ENCODE measurements at regions not wholly inside any gene's neighbourhood (a gene's known extent, or its start where the extent isn't known, plus 50 kb on each side); places are given as distances from the start of the nearest gene placed in this dataset.
"Not testable (repeated sequence)": the region's sequence is repeated elsewhere in the genome, so short reads cannot be mapped to it uniquely, and the experiment has no call there.

DNA sequence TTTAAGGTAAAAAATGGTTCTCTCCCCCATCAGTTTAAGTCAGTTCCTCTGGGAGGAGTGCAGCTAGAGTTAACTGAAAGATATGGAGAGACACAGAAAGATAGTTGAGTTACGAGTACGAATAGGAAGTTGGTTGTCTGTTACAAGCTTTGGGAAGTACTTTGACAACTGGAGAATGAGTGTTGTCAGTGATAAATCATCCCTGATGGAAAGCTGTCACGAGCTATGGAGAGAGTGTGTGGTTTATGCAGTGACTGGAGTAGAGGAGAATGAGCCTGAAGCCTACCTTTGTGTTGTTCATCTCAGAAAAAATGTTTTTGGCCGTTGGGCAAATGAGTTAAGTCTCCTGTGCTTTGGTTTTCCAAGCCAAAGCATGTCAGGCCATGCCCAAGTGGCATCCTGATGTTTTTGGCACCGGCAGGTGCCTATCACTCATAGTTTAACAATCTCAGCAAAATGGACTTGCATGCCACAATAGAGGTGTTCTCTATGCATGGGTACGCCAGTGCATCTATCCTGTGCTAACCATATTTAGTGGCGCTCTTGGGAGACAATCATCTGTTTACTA lies 350.2 kb downstream of the IRS2 start:
- no peak for DNase-seq (ENCODE audit: low spot score)

DNA sequence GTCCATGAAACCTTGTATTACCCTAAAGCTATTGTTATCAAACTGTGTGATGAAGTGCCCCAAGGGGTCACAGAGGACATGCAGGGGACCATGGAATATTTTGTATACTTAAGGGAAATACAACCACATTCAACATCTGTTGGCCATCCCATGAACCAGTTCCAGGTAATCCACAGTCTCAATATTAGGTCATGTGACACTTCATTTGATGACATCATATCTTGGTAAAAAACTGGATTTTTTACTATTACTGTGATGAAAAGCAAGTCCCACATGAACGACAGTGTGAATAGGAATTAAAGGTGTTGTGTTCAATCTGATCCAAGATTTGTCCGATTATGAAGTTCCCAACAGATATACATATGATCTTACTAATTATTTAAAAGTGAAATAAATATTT lies 355.2 kb downstream of the IRS2 start:
- no peak for DNase-seq (ENCODE audit: low spot score)

DNA sequence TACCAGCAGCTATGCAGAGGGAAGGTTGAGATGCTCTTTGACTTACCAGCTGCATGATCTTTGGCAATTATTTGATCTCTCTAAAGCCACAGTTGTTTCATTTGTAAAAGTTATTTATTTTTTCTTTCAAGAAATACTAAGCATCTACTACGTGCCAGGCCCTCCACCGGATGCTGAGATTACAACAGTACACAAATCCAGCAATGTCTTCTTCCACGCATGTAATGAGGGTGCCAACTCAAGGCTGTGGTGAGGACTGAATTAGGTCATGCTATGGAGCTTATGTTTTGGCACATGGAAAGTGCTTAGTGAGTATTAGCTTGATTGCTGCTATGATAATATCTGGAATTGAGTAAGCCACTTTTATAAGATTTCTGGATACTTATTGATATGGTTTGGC lies 358.2 kb downstream of the IRS2 start:
- no peak for DNase-seq (ENCODE audit: low spot score)

DNA sequence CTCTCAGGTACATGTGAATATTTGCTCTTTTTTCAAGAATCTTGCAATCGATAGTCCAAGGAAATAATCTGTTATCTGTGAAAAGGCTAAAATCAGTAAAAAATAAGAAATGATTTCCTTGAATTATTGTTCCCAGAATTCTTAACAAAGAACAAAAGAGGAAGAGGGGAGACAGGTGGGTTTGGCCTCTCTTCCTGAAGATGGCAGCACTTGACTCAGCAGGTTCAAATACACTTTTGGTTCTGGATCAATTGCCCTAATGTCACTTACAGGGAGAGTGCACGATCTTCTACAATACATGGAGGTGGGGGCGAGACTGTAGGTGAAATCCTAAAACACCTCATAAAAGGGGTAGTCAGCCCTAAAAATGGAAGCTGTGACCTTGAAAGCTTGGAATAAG lies 358.7 kb downstream of the IRS2 start:
- DNase-seq (ENCODE audit: low spot score): no peak

DNA sequence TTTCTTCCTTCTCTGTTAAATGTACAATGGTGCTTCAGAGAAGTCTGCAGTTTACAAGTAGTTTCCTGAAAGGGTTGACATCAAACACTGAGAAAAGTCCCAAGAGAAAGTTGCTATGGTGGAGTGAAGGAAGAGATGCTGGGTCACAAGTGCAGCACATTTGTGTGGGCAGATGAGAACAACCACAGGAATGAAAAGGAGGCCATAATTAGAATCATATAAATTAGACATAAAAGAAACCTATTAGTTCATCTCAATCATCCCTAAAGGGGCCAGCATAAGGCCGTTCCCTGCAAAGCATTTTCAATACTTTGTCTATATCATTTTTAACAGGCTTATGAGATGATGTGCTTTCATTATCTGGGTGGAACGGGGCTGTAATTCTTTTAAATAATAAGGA lies 359.2 kb downstream of the IRS2 start:
- no peak for DNase-seq (ENCODE audit: low spot score)

DNA sequence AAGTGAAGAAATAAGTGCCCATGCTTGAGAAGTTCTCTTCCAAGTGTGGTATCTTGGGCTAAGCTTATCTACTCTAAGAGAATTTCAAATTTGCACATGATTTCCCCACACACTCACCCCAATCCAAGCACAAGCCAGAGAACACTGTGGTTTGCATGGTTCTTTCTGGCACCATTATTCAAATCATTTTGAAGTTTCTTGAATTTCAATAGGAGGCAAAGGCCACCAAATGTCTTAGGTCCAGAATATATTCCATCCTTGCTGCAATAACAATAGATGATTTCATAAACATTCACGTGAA lies 359.7 kb downstream of the IRS2 start:
- DNase-seq (ENCODE audit: low spot score): no peak

DNA sequence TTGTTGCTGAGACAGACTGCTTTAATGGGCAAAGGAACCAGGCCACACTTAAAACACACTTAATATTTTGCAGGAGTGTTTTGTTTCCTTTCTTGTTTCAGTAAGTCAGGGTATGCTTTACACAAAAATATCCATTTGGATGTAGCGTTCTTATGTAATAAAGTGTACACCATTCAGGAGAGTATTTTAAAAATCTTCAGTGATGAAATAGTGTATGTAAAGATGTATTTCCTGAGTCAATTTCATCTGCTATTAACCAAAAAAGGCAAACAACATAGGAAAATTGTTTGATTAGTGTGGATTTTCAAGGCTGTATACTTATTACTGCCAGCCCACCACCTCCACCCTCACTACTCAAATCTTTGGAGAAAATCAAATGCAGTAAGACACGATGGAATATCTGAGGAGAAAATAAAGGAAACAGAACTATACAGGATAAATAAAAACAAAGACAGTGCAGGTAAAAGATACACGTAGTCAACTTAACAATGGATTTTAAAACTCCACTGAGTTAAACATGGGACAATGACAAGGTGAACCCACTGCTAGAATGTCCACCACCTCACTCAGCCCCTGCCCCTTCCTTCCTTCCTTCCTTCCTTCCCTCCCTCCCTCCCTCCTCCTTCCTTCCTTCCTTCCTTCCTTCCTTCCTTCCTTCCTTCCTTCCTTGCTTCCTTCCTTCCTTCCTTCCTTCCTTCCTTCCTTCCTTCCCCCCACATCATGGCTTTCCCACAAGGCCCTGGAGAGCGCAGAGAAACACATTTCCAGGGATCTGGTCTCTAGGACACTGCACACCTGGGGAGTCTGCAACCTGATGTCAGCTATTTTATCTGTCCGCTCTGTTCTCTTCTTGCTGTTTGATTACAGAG lies 360.3 kb downstream of the IRS2 start:
- DNase-seq (ENCODE audit: low spot score): no peak

DNA sequence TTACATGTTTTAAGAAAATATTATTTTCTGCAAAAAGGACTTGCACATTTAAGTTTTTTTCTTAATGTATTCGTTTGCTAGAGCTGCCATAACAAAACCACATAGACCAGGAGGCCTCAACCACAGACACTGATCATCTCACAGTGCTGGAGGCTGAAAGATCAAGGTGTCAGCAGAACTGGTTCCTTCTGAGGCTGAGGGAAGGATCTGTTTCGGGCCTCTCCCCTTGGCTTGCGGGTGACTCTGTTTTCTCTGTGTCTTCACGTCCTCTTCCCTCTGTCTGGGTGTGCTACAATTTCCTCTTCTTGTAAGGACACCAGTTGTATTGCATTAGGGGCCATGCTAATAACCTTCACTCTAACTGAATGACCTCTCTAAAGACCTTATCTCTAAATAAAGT lies 364.2 kb downstream of the IRS2 start:
- no peak for DNase-seq (ENCODE audit: low spot score)

DNA sequence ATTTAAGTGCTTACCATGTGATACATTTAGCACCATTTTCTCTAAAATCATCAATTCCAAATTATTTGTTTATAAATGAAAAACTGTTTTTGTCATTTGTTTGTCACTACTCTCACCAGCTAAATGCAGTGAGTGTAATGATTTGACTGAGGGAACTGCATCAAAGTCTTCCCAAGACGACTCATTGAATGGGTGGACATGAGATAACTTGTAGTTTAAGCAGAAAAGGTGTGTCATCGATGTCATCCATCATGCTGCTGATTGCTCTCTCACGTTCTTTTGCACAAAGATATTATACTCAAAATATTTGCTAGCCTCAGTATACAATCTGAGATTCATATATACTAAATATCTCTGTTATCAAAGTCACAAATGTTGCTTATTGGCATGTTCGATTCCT lies 366.5 kb downstream of the IRS2 start:
- DNase-seq (ENCODE audit: low spot score): no peak

DNA sequence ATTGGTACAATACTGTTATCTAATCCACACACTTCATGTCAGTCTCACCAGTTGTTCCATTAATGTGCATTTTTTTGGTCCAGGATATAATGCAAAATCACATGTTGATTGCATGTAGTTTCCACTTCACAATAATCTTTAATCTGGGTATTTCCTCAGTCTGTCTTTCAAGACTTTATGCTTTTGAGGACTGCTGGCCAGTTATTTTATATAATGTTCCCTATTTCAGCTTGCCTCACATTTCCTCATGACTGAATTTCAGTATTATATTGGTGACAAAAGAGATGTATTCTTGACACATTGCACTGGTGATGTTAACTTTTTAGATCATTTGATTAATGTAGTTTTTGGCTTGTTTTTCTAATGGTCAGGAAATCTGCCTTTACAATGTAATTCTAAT lies 368.3 kb downstream of the IRS2 start:
- no peak for DNase-seq (ENCODE audit: low spot score)

DNA sequence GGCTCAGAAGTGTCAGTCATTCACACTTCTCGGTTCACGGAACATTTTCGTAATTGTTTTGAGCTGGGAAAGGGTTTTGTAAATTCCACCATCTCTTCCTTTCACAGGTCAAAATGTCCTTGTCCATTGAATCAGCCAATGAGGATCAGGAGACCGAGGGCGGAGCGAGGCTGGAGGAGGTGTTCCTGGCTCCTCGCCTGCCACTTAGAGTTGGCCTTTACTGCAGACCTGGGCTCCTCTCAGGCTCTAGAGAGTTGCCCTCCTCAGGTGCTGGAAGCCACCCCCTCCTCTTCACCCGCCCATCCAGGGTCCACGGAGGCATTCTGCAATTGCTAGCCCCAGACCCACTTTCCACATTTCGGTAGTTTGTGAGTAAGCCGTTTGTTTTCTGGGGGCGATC lies 370.4 kb downstream of the IRS2 start:
- no peak for DNase-seq (ENCODE audit: low spot score)

DNA sequence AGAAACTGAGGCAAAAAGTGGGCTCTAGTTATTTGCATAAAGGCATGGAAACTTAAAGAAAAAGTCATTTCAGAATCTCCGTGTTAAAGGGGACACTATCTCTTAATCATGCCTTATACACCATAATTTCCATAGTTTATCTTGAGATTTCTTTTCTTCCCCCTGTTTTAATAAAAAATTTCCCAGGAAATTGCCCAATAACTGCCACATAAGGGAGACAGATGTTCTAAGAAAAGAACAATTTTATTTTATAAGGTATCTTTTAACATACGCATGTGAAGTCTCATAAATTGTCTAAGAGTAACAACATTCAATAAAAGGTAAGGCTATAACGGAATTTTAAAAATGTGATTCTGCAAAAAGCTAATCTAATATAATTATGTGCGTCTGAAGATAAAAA lies 371.3 kb downstream of the IRS2 start:
- no peak for DNase-seq (ENCODE audit: low spot score)

DNA sequence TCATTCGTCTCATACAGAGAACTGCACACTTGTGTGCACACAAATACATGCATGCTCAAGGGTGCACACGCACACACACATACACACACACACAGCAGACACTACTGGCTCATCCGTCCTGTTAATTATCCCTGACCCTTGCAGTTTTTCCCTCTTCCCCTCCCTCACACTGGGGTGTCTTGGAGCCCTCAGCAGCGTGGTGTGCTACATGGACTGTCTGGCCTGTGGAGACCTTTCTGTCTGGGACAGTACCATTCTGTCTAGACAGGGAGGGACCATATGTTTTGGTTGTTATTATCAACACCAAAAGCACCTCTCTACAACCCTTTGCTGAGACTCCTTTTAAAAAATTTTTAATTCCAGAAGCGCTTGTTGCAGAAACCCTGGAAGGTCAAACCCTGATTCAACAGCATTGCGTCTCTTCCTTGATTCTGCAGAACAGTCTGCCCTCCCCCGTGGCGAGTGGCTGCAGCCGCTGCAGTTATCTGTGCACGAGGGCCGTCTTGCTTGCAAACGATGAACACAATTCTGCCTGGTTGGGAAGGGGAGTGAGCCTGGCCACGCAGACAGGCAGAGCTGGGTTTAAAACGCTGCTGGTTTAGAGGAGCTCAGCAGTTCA lies 374.0 kb downstream of the IRS2 start:
- no peak for DNase-seq (ENCODE audit: low spot score)

DNA sequence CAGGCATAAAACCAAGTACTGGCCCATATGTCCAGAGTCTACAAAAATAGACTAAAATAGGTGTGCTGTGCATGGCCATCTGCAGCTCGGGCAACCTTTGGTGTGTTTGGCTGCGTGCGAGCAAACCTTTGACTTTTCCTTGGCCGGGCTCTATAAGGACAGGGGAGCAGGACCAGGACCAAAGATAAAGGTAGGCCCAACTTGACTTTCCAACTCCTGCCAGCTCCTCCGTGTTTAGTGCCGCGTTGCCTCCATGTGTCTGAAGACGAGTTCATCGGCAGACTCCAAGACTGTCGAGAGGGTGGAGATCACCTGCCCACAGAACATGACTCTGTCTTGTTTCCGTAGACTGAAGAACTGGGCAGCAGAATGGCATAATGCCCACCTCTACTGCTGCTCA lies 375.5 kb downstream of the IRS2 start:
- no peak for DNase-seq (ENCODE audit: low spot score)

DNA sequence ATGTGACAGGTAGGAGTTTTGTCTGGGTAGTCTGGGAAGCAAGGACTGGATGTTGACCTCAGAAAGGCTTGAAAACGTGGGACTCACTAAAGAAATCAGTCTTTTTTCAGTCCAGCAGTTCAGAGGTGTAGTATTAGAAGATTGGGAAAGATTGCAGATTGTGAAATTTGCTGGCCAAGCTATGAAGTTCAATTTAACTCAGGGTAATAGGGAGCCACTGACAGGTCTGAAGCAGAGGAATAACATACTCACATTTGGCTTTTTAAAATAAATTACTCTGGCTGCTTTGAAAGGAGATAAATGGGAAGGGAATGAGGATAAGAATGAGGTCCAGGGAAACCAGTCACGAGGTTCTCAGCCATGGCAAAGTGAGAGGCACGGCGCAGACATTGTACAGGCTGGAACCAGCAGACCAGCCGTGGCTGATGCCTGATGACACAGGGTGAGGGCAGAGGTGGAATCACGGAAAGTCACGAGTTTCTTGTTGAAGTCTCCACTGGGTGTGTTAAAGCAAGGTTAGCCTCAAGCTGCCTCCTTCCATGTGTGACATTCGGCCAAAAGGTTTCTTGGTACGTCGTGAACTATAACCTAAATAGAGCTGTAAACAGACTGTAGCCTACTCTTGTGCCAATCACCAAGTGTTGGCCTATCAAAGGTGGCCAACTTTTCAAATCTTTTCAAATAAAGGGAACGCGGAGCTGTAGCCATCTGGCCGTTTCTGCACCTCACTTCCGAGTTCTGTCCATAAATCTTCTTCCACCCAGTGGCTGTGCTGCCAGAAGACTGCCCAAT lies 377.6 kb downstream of the IRS2 start:
- DNase-seq (ENCODE audit: low spot score): no peak

DNA sequence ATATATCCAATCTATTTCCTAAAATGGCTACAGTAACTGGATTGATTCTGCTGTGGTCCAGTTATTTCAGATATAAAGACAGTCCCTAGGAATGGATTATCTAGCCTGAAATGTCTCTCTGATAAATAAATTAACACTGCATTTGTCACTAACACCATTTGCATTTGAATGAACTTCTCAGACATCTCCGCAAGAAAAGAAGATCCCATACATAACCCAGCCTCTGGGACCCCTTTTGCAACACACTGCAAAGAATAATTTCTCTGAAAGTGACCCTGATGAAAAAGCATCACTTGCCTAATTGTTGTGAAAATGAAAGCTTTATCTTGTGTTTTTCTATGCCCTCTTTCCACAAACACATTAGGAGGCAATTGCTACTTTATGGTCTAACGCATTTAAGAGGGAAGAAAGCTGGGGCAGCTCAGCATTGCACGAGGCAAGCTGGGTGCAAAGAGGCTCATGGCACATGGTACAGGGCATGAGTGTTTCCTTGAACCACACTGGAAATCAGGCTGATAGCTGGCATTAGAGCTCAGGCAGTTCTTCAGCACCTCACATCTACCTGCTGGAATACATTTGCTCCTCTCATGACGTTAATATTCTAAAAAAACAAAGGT lies 379.9 kb downstream of the IRS2 start:
- no peak for DNase-seq (ENCODE audit: low spot score)

DNA sequence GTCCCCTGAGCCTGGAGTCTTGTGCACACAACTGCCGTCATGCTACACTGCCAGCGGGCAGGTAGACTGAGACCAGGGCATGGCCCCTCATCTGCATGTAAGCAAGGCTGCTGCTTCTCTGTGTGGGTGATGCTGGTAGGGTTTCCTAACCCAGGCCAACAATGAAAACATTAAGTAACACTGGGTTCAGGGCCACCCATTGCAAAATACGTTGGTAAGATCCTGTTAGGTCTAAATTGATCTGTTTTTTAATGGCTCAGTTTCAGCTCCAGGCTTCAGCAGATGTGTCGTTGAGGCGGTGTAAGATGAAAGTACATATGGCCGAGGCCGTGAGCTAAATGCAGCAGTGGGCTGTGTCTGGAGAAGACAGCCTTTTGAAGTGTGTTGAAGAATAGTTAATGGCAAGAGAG lies 383.4 kb downstream of the IRS2 start:
- no peak for DNase-seq (ENCODE audit: low spot score)

DNA sequence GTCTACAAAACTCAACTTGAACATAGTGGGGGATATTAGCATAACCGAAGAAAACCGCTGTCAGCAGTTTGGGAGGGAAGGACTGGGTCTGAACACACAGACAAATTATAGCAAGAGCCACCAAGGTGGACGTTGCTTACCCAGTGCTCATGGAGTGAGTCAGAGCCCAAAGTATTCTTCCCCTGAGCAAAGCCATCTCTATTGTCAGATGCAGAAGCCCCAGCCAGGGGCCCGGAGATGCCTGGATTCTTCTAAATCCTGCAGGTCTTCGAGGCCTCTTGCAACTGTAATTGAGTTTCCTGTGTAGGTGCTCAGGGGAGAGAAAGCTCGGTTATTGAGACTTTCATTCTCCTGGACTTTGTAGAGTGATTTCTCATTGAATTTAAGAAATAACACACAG lies 384.5 kb downstream of the IRS2 start:
- no peak for DNase-seq (ENCODE audit: low spot score)

DNA sequence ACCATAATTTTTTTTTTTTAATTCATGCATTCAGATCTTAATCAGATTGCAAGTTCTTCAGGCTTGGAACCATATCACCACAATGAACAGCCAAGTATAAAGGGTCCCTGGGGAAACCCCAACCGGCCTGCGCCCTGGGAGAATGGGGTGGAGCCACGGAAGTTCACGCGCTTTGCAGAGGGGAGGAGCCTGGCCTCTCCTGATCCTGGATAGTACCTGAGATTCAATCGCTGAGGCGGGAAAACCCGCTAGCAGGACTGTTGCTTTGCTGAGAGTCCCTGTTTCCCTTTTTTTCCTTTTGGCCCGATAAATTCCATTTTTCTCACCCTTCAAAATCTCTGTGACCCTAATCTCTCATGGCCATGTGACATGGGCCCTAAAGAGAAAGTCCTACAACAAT lies 385.1 kb downstream of the IRS2 start:
- no peak for DNase-seq (ENCODE audit: low spot score)

DNA sequence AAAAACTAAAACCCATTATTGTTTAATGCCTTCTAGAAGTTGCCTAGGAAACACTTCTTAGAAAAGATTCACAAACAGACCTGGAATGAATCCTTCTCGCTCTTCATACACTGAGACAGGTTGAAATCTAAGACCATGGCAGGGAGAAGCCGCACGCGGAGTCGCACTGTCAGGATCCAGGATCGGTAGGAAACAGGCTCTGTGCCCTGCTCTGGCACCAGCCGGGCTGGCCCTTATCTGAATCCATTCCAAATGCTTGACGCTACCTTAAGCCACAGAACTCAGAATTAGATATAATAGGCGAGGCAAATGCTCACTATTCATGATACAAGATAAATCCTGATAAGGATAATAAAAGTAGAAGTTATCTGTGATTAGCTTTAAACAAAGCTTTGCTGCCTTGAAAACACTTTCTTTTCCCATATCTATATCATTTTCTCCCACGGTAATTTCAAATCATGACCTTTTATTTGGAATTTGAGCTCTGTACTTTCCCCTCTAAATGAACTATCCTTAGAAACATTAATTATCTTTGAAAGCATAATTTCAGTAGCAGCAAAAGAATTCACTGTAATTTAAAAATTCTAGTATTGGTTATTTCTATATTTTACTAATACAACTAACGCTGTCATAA lies 385.6 kb downstream of the IRS2 start:
- no peak for DNase-seq (ENCODE audit: low spot score)

DNA sequence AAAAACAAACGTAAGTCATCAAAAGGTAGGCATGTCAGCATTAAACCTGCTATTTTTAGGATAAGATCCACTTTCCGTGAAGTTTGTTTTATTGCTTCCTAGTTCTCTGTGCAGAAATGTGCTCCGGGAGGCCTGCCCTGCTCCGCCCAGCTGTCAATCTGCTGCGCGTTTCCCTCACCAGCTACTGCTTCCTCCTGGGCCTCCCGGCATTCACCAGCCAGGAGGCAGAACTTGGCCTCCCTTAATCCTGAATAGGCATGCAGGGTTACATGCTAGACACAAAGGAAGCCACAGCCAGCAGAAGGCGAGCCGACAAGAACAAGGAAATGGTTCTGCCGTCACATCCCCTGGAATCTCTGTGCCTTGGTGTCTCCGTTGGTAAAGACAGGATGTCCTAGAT lies 386.2 kb downstream of the IRS2 start:
- no peak for DNase-seq (ENCODE audit: low spot score)

DNA sequence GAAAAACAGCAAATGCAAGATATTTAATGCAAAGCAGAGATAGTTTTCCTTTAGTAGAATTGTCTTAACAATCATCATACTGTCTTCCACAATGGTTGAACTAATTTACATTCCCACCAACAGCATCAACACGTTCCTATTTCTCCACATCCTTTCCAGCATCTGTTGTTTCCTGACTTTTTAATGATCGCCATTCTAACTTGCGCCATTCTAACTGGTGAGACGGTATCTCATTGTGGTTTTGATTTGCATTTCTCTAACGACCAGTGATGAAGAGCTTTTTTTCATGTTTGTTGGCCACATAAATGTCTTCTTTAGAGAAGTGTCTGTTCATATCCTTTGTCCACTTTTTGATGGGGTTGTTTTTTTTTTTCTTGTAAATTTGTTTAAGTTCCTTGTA lies 388.3 kb downstream of the IRS2 start:
- not testable (repeated sequence) for DNase-seq (ENCODE audit: low spot score)
